UCSD-AML1 (cell line): ENCODE measurements at regions not wholly inside any gene's neighbourhood (a gene's known extent, or its start where the extent isn't known, plus 50 kb on each side); places are given as distances from the start of the nearest gene placed in this dataset.

Experiments used
- DNase-seq: peaks from one replicate; lab custom pipeline; 2025; ENCODE audit not compliant: unreplicated experiment; lab: John Stamatoyannopoulos, UW

- no peak for DNase-seq
These were observed 219.2 kb downstream of the C6orf118 start for GRCh38 chr6:165090242-165090641.

GRCh38 chr6:165086814-165087213, 222.6 kb downstream of the C6orf118 start:
- no peak for DNase-seq

GRCh38 chr6:165082636-165083035, 226.8 kb downstream of the C6orf118 start:
- DNase-seq = no peak

DNA sequence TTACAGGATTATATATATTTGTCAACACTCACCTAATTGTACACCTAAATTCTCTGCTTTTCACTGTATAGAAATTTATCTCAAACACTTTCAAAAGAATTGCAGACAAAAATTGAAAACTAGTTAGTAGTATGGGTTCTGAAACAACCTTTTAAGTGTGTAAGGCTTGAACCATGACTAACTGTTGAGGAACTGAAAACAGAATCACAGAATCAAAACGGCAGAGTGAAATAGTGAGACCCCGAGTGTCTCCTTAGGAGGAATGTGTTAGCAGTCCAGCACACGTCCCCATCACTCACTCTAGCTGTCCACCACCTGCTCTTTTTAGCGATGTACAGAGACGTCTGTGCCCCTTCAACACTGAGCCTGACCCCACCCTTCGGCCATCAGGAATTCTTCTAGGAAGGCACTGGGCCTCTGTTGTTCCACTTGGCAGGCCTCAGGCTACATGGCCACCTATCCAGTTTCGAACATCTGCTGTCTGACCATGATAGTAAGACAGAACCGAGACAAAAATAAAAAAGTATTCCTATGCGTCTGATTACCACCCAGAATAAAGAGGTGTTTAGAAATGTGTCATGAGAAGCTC, 227.4 kb downstream of the C6orf118 start:
- DNase-seq = no peak

DNA sequence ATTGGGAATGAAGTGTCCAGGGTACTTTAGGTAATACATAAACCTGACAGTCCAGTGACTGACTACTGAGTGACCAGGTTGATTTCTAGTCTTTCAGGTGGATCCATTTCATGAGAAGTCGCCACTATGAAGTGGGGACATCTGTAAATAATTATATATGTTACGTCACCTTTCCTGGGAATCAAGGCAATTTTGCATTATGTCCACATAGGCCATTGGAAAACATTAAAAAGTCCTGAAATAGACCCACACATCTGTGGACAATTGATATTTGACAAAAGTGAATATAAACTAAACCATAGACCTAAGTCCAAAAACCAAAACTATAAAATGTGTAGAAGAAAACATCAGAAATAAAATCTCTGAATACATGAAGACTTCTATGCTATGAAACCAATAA, 231.5 kb downstream of the C6orf118 start:
- no peak for DNase-seq

DNA sequence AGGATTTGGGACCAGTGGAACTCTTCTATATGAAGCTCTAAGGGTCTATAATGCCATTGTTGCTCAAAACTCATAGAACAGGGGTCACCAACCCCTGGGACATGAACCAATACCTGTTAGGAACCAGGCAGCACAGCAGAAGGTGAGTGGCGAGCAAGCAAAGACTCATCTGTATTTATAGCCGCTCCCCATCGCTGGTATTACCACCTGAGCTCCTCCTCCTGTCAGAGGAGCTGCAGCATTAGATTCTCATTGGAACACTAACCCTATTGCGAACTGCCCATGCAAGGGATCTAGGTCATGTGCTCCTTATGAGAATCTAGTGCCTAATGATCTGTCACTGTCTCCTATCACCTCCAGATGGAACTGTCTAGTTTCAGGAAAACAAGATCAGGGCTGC, 237.5 kb downstream of the C6orf118 start:
- no peak for DNase-seq

- no peak for DNase-seq
These were observed 248.7 kb downstream of the C6orf118 start for GRCh38 chr6:165060720-165061119.

DNA sequence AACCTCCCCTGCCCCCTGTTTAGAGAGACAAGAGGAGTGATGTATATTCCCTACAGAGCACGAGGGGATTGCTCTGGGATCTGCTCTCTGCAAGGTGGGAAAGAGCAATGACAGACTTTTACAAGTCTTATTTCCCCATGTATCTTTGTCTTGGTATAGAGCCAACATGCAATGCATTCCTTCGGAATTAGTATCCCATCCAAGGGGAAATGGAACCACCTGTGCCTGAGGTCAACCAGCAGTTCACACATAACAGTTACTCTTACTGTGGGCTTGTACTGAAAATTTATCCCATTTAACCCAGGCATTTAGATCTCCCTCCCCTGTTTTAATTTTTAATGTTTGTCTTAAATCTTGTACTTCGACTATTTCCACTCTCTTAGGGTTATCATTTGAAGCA, 250.4 kb downstream of the C6orf118 start:
- no peak for DNase-seq

DNA sequence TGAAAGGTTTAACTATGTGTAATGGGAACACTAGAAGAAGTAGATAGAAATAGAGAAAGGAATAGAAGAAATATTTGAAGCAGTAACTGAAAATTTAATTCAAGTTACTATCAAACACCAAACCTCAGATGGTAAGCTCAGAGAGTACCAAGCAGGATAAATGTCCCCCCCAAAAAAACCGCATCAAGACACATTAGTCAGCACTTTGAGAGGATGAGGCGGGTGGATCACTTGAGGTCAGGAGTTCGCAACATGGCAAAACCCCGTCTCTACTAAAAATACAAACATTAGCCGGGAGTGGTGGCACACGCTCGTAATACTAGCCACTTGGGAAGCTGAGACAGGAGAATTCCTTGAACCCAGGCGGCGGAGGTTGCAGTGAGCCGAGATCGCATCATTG, 253.1 kb downstream of the C6orf118 start:
- no peak for DNase-seq

DNA sequence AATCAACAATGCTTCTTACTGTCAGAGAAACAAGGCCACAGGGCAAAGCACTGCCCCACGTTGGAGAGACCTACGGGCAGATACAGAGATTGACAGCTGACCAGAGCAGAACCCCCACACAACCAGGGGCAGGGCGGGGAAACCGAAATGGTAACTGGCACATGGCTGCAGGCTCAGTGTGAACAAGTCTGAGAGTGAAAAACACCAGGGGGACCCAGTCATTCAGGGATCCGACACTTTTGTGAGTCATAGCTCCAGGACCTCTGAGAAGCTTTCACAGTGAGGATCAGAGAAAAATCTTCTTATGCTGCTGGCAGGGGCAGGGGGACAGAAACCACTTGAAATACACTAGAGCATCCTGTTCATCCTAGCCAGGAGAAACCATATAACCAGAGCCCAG, 254.2 kb downstream of the C6orf118 start:
- no peak for DNase-seq

- DNase-seq = no peak
These were observed 256.6 kb downstream of the C6orf118 start for GRCh38 chr6:165052561-165053480.

DNA sequence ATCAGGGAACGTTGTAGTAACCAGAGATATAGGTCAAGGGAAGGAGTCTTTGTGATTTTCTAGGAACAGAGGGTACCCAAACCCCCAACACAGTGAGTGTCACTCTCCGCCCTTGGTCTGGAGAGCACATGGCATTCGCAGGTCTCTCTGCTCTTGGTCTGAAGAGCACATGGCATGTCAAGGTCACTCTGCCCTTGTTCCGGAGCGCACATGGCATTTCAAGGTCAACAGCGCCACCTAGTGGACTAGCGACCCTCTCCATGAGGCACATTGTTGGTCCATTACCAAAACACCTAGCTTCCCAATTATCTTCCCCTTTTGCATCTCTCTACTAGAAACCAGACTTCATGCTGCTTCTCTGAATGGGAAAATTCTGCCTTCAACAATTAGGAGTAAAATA, 260.0 kb downstream of the C6orf118 start:
- DNase-seq = peak; percentile 28

DNA sequence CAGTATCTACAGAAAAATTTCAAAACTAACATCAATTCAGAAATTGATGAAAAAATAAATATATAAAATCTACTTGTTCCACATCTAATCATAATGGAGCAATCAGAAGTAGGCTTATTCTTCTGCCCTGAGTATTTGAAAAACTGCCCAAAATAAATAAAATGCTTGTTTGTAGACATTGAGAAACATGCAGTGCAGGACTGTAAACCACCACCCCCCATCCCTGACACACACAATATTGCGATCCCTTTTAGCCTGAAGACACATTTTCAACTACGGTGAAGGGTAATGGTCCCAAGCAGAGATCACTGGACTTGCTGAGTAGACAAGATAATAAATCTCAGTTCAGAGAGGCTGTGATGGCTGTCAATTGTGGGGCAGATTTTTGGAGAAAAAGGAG, 261.5 kb downstream of the C6orf118 start:
- DNase-seq = no peak

- no peak for DNase-seq
These were observed 263.8 kb downstream of the C6orf118 start for GRCh38 chr6:165045631-165046030.

GRCh38 chr6:165042912-165043311, 266.5 kb downstream of the C6orf118 start:
- DNase-seq = no peak

DNA sequence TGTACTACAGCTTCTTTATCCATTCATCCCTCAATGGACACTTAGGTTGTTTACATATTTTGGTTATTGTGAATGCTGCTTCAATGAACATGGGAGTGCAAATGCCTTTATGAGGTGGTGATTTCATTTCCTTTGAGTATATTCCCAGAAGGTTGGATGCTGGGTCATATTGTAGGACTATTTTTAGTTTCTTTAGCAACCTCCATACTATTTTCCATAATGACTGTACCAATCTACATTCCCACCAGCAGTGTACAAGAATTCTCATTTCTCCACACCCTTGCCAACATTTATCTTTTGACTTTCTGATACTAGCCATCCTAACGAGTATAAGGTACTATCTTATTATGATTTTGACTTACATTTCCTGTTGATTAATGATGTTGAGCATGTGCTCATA, 269.0 kb downstream of the C6orf118 start:
- no peak for DNase-seq

DNA sequence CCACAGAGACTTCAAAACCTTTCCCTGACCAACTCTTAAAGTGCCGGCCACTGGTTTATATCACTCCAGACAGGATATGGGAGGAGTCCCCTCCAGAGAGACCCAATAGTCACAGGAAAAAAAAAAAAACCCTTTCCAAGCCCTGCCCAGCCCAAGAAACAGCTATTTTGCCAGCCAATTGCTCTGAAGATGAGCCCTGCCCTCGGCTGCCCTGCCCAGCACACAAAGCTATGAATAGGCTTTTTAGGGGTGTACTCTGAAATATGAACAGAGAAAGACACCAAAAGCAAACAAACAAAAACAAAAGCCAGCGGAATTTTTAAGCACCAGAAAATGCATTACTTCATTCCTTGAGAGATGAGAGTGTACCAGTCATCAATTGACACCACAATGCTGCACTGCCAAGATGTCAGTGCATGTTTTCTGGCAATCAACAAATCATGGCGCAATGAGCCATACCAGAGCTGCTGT, 275.1 kb downstream of the C6orf118 start:
- DNase-seq = no peak

DNA sequence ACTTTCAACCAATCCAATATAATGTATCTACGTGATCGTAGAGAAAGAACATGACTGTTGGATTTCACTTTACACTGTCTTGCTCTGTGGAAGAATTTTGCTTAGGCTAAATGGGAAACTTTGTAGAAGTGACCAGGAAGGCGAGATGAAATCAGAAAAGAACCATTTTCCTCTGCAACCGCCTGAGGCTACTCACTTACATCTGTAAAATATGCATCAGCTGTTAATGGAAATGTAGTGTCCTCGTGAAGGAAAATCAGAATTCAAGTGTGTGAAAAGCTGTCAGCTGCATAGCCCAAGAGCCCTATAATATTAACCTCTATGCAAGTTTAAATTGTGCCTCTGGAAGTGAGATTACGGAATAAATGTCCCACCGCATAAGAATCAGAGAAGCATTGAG, 277.9 kb downstream of the C6orf118 start:
- DNase-seq = no peak

- DNase-seq = no peak
These were observed 284.4 kb downstream of the C6orf118 start for GRCh38 chr6:165025040-165025439.

DNA sequence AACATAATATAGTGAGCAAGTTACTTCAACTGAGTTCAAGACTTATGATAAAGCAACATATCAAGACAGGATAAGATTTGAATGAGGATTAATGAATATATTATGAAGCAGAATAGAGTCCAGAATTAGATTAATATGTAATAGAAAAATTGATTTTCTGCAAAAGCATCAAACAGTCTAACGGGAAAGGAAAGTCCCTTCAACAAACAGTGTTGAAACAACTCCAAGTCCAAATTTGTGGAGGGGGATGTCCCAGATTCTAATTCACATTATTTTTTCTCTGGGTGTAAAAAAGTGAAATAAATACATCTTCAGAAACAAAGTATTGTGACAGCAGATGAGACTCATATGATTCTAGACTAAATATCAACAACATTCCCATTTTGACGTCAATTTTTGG, 289.7 kb downstream of the C6orf118 start:
- DNase-seq = no peak

- no peak for DNase-seq
These were observed 293.7 kb downstream of the C6orf118 start for GRCh38 chr6:165015676-165016075.

GRCh38 chr6:165013701-165014100, 295.7 kb downstream of the C6orf118 start:
- no peak for DNase-seq
